GM18861 (cell line): ENCODE measurements at regions not wholly inside any gene's neighbourhood (a gene's known extent, or its start where the extent isn't known, plus 50 kb on each side); places are given as distances from the start of the nearest gene placed in this dataset.

Experiments used
- ATAC-seq: cut with Tn5 transposase; IDR thresholded peaks from one replicate; pipeline ENCODE4 v1.9.1; 2021; ENCODE audit not compliant: unreplicated experiment

DNA sequence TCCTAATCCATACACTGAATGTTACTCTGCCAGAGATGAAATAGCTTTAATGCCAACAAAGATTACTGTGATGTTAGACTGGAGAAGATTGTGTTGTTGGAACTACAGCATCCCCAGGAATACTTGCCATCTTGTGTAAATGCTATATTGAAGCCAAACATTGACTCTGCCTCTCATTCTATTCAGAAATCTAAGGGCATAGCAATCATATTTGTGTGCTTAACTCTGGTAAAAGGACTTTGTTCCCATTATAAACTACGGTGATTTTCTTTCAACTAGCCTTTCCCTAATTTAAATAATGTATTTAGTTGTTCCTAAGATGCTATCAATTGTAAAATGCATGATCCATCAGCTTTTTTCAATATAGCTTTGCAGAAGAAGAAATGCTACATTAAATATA, 498.4 kb upstream of the LRRN3 start:
- ATAC-seq, result no peak

DNA sequence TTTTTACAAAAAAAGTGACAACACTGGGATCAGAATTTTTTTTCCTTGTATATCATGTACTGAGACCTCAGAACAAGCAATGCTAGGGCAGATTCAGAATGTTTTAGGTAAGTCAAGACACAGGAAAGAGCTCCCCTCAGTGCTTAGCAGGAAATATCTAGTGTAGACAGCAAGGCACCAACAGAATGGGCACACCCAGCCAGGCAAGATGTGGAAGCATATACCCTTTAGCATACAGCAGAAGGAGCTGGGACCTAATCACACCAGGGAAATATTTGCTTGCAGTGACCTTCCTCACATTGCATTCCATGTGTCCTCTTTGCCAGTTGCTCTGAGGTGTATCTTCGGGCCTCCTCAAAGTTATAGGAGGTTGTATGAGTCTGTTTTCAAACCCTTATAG, 497.6 kb upstream of the LRRN3 start:
- ATAC-seq, result no peak

DNA sequence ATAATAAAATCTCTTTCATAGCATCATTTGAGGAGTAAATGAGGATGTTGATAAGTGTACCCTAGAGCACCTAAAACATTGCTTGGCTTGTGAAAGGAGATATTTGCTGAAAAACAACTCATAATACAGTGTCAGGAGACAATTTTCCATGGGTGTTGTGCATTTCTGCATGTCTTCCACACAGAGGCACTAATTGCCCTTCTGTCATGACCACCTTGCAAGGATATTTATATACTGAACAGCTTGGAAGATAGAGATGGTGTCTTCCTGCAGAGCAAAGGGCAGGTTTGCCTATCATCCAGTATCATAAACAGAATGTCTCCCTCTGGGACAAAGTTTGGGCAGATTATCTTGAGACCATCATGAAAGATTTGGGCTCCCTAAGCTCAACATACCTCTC, 495.2 kb upstream of the LRRN3 start:
- no peak for ATAC-seq

DNA sequence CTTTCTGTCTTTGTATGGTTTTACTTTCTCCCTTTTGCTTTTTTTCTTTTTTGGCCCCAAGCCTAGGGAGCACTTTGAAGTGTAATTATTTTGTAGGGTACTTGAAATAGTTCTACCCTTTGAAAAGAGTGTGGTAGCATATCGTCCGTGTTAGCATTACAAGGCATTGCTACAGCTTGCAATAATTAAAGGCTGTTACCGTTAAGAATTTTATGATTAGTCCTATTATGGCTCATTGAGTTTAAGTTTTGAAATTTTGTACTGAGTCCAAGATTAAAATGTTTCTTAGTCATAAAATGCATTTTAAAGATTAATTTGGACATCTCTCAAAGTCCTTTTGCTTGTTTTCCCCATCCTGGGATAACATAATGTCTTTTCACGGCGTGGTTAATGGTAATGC, 490.0 kb upstream of the LRRN3 start:
- ATAC-seq, result no peak

DNA sequence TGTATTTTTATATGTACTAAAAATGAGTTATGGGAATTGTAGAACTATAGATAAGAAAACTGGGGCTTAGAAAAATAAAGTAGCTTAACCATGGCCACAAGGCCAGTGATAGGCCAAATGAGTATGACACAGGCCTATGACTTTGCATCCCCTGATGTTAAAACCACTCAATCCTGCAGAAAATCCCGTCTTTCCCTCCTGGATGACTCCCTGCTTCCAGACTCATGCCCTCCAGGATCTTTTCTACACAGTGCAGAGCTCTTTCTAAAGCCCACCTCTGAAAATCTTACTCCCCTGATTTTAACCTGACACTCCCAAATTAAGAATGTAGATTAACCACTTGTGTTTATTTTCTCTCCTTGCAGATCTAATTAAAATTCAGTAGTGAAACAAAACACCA, 489.2 kb upstream of the LRRN3 start:
- no peak for ATAC-seq

DNA sequence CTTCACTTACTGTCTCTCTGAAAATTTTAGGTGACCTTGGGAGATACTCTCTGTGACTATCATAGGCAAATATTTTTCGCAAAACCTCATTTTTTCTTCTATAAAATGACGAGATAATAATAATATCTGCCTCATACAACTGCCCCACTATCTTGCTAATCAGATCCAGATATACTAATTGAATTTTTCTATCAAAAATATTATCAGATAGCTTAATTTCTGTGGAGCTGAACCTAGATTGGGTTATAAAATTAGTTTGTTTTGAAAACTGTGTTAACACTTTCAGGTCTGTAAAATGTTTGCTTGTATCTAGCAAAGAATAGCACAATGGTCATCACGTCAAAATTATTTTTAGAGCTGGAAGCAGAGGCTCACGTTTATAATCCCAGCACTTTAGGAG, 486.7 kb upstream of the LRRN3 start:
- ATAC-seq, result no peak

DNA sequence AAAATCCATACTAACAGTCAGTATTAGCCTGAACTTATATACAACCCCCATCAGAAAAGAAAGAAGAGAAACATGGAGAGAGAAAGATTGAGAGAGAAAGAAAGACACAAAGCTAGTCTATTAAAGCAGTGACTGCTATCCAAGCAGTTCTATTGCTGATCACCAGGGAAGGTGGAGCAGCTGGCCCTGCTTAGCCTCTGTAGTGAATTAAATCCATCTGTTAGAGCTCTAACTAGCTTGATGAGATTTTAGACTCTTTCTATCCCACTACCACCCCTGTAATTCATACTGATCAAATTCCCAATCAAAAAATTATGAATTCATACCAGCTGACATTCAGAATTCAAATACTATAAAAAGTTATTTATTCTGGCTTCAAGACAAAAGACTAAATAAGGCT, 486.0 kb upstream of the LRRN3 start:
- no peak for ATAC-seq

DNA sequence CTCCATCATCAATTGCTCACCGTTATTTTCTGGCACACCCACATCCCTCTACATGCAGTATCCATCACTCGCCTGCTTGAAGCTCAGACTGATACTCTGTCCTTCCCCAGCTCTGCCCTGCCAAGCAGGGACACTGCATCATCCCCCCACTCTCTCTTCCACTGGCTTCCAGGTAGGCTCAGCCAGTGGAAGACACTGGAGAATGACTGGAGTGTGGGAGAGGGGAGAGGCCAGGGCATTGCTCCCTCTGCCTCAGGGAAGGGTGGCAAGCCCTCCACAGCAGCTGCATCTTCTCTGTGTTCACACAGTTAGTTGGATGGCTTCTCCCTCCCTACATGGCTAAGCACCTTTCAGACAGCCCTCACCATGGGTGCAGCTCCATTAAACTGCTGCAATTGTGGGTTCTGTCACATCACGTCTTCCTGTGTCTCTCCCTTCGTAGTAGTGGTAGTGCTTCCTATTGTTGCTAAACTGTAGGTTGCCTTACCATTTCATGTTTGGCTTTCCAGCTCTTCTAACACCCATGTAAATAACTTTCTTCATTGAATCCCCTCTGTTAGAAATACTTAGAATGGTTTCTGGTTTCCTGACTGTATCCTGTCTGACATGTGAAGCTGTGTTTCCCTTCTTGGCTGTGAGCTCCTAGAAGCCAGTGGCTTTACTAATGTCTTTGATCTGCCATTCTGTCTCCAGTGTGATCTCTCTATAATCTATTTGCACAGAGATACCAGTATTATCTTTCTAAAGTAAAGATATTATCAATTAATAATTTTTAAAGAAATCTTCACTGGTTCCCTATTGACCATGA, 483.7 kb upstream of the LRRN3 start:
- ATAC-seq, result no peak

DNA sequence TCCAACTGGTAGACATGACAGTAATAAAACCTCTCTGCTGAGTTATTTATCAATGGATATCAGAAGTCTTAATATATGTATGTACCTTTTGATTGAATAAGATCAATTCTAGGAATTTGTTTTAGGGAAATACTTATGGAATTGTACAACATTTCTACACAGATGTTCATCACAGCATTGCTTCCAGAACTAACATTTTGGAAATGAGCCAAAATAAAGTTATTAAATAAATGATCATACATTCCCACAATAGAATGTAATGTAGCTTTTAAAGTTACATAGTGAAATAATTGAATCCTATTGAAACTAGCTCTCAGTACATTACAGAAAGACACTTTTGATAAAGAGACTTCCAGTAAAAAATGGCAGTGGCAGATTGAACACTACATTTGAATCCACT, 481.6 kb upstream of the LRRN3 start:
- ATAC-seq, result no peak

DNA sequence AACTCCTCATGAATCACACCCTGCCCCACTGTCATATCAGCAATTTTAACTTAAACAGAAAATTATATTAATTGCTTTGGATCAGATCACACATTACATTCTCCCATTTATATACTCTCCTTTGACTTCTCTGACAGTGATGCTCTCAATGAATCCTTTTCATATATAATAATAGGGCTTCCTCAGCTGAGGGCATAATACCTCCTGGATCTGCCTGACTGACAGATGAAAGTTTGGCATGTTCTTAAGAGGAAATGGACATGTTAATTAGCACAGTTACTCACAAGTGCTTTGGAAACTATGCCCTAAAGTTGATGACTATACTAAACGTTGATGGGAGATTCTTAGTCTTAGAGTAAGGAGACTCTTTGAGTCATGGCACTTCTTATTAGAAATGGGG, 478.2 kb upstream of the LRRN3 start:
- no peak for ATAC-seq
